WTC11 (cell line): ENCODE measurements at regions not wholly inside any gene's neighbourhood (a gene's known extent, or its start where the extent isn't known, plus 50 kb on each side); places are given as distances from the start of the nearest gene placed in this dataset.

Experiments used
- ATAC-seq: fragments of 200-7000 bp; cut with Tn5 transposase; 2 replicates; pipeline ENCODE4 v1.10.0; 2021; ENCODE audit warnings: mild to moderate bottlenecking, moderate library complexity
- CTCF ChIA-PET: fragments of 300-600 bp; sonication (Branson Sonifier 250); formaldehyde crosslinking; loops from one replicate; lab custom pipeline; 2021; ENCODE audit warnings: antibody characterized with exemption; lab: Charles Lee
- POLR2A ChIA-PET: fragments of 350-600 bp; sonication (Branson Sonifier 250); formaldehyde crosslinking; loops from one replicate; lab custom pipeline; 2021; ENCODE audit warnings: antibody characterized with exemption; lab: Charles Lee
- DNase-seq: peaks from one replicate; pipeline ENCODE4 v3.0.0; 2021; ENCODE audit warnings: low spot score
- H3K27ac Mint-ChIP-seq: 2 replicates; pipeline ENCODE4 v1.8.0; 2021; ENCODE audit warnings: mixed read lengths
- H3K27me3 Mint-ChIP-seq: 2 replicates; pipeline ENCODE4 v1.8.0; 2021; ENCODE audit warnings: low read depth, mild to moderate bottlenecking, moderate library complexity, mixed read lengths
- H3K36me3 Mint-ChIP-seq: 2 replicates; pipeline ENCODE4 v1.8.0; 2021; ENCODE audit warnings: mixed read lengths
- H3K4me1 Mint-ChIP-seq: 2 replicates; pipeline ENCODE4 v1.8.0; 2022; ENCODE audit warnings: mixed read lengths
- H3K4me3 Mint-ChIP-seq: 2 replicates; pipeline ENCODE4 v1.8.0; 2021; ENCODE audit warnings: mild to moderate bottlenecking, moderate library complexity, mixed read lengths
- H3K9me3 Mint-ChIP-seq: 2 replicates; pipeline ENCODE4 v1.8.0; 2021; ENCODE audit warnings: mixed read lengths
- ARID4B ChIP-seq: sonication (generic); formaldehyde crosslinking; IDR thresholded peaks from 2 replicates; pipeline ENCODE4 v1.8.0; 2023; ENCODE audit warnings: missing genetic modification reagents, mild to moderate bottlenecking, borderline replicate concordance
- ATF3 ChIP-seq: sonication (generic); formaldehyde crosslinking; conservative IDR thresholded peaks from 2 replicates; pipeline ENCODE4 v1.8.1; 2022; ENCODE audit warnings: mild to moderate bottlenecking, missing genetic modification reagents
- ELF4 ChIP-seq: sonication (generic); formaldehyde crosslinking; IDR thresholded peaks from 2 replicates; pipeline ENCODE4 v1.8.1; 2022; ENCODE audit warnings: low read depth, mild to moderate bottlenecking, moderate library complexity, missing genetic modification reagents
- ERG ChIP-seq: fragments of 250-450 bp; sonication (Bioruptor Pico); IDR thresholded peaks from 2 replicates; pipeline ENCODE4 v1.8.0; 2021; ENCODE audit warnings: mild to moderate bottlenecking
- FOXK1 ChIP-seq: sonication (generic); formaldehyde crosslinking; IDR thresholded peaks from 2 replicates; pipeline ENCODE4 v1.8.0; 2022; ENCODE audit warnings: mild to moderate bottlenecking, moderate library complexity, missing genetic modification reagents
- GABPB1 ChIP-seq: sonication (generic); formaldehyde crosslinking; IDR thresholded peaks from 2 replicates; pipeline ENCODE4 v1.8.1; 2023; ENCODE audit warnings: mild to moderate bottlenecking, missing genetic modification reagents
- MLX ChIP-seq: sonication (generic); formaldehyde crosslinking; IDR thresholded peaks from 2 replicates; pipeline ENCODE4 v1.8.1; 2023; ENCODE audit warnings: mild to moderate bottlenecking, missing genetic modification reagents, moderate library complexity
- MXD4 ChIP-seq: fragments of 250-450 bp; sonication (Bioruptor Pico); IDR thresholded peaks from 2 replicates; pipeline ENCODE4 v1.8.0; 2021; ENCODE audit warnings: mild to moderate bottlenecking, moderate library complexity, borderline replicate concordance
- MYBL2 ChIP-seq: sonication (generic); formaldehyde crosslinking; IDR thresholded peaks from 2 replicates; pipeline ENCODE4 v1.8.1; 2023; ENCODE audit warnings: mild to moderate bottlenecking, moderate library complexity, missing genetic modification reagents
- NFATC4 ChIP-seq: fragments of 250-450 bp; sonication (Bioruptor Pico); IDR thresholded peaks from 2 replicates; pipeline ENCODE4 v1.9.0; 2021; ENCODE audit warnings: mild to moderate bottlenecking
- NR2C2 ChIP-seq: sonication (generic); formaldehyde crosslinking; IDR thresholded peaks from 2 replicates; pipeline ENCODE4 v1.8.0; 2022; ENCODE audit warnings: mild to moderate bottlenecking, missing genetic modification reagents
- SMAD4 ChIP-seq: sonication (generic); formaldehyde crosslinking; IDR thresholded peaks from 2 replicates; pipeline ENCODE4 v1.8.0; 2022; ENCODE audit warnings: mild to moderate bottlenecking, missing genetic modification reagents
- SOX15 ChIP-seq: fragments of 250-450 bp; sonication (Bioruptor Pico); IDR thresholded peaks from 2 replicates; pipeline ENCODE4 v1.9.0; 2021; ENCODE audit warnings: mild to moderate bottlenecking
- ZBTB21 ChIP-seq: sonication (generic); formaldehyde crosslinking; IDR thresholded peaks from 2 replicates; pipeline ENCODE4 v1.8.1; 2023; ENCODE audit warnings: mild to moderate bottlenecking, missing genetic modification reagents, borderline replicate concordance
- ZNF121 ChIP-seq: sonication (generic); formaldehyde crosslinking; IDR thresholded peaks from 2 replicates; pipeline ENCODE4 v1.8.0; 2023; ENCODE audit warnings: missing genetic modification reagents
- ZNF396 ChIP-seq: fragments of 250-450 bp; sonication (Bioruptor Pico); IDR thresholded peaks from 2 replicates; pipeline ENCODE4 v1.8.0; 2021; ENCODE audit warnings: mild to moderate bottlenecking, moderate library complexity, borderline replicate concordance
- ZNF425 ChIP-seq: fragments of 250-450 bp; sonication (Bioruptor Pico); conservative IDR thresholded peaks from 2 replicates; pipeline ENCODE4 v1.9.0; 2021; ENCODE audit warnings: mild to moderate bottlenecking
- ZNF532 ChIP-seq: fragments of 250-450 bp; sonication (Bioruptor Pico); IDR thresholded peaks from 2 replicates; pipeline ENCODE4 v1.9.0; 2021; ENCODE audit warnings: mild to moderate bottlenecking, borderline replicate concordance

GRCh38 chr6:105794239-105794638 is 291.9 kb upstream of the PRDM1 start:
- no peak for TF ChIP-seq ZBTB21 (CRISPR knock-in tag)
- no peak for TF ChIP-seq MXD4 (CRISPR knock-in tag)
- no peak for TF ChIP-seq GABPB1 (CRISPR knock-in tag)
- no peak for TF ChIP-seq ZNF425 (CRISPR knock-in tag)
- TF ChIP-seq SOX15: no peak
- TF ChIP-seq ZNF396 (CRISPR knock-in tag): no peak
- TF ChIP-seq ZNF121: no peak
- no peak for TF ChIP-seq MYBL2 (CRISPR knock-in tag)
- TF ChIP-seq SMAD4: no peak
- TF ChIP-seq ERG (CRISPR knock-in tag): no peak
- no peak for TF ChIP-seq ATF3 (CRISPR knock-in tag)
- TF ChIP-seq ARID4B: no peak
- no peak for TF ChIP-seq MLX
- no peak for TF ChIP-seq FOXK1 (CRISPR knock-in tag)
- no peak for TF ChIP-seq ELF4 (CRISPR knock-in tag)
- no peak for TF ChIP-seq ZNF532 (CRISPR knock-in tag)
- no peak for TF ChIP-seq NR2C2
- TF ChIP-seq NFATC4 (CRISPR knock-in tag): no peak
- ATAC-seq: peak; percentile 82
- no peaks in the 10 kb centered on the region for H3K36me3 Mint-ChIP-seq

More at GRCh38 chr6:105794239-105794638, 291.9 kb upstream of the PRDM1 start:
- H3K9me3 Mint-ChIP-seq: no peaks in the 10 kb centered on the region
- peak; percentile 22 for DNase-seq
- ChIA-PET CTCF (no interaction called here), POLR2A (no interaction called here)
- H3K27ac Mint-ChIP-seq: no peak overlapping the region; the same call in 1 of the 2 replicates
- peaks cover 10% of the 10 kb centered on the region for H3K4me1 Mint-ChIP-seq
- H3K4me3 Mint-ChIP-seq: no peak overlapping the region
- H3K27me3 Mint-ChIP-seq: no peaks in the 10 kb centered on the region; the same call in 1 of the 2 replicates
